ENCODE measurements at regions not wholly inside any gene's neighbourhood (a gene's known extent, or its start where the extent isn't known, plus 50 kb on each side); places are given as distances from the start of the nearest gene placed in this dataset.

- Histone ChIP-seq H3K27me3 (ENCODE audit: control insufficient read depth, insufficient read depth, low read length, poor library complexity, severe bottlenecking) (peaks cover 8% of the 10 kb centered on the region), H3K27ac (ENCODE audit: low read depth, low read length) (no peak overlapping the region), H3K9me3 (ENCODE audit: control insufficient read depth, low read length) (no peaks in the 10 kb centered on the region), H3K9ac (ENCODE audit: extremely low read depth, low read length, poor library complexity, severe bottlenecking) (no peak overlapping the region), H3K4me1 (ENCODE audit: control insufficient read depth, insufficient read depth, low read length) (no peaks in the 10 kb centered on the region), H3K4me3 (ENCODE audit: low read length) (no peak overlapping the region), H3K36me3 (ENCODE audit: control insufficient read depth, insufficient read depth, low read length) (no peaks in the 10 kb centered on the region)
- no peaks in the 10 kb centered on the region for H3K4me1 Mint-ChIP-seq
- 93 to 100% methylated on average over 1 of the region's 1 CpG for WGBS, 2 experiments (ENCODE audit: insufficient coverage in 1 of 2, insufficient read length in 1 of 2)
- no peaks in the 10 kb centered on the region for H3K9me3 Mint-ChIP-seq
- no peak for TF ChIP-seq CTCF (conservative IDR thresholded peaks at IDR 0.05)
- peaks cover 2% of the 10 kb centered on the region for H3K27me3 Mint-ChIP-seq (ENCODE audit: insufficient read depth)
- no peaks in the 10 kb centered on the region for H3K36me3 Mint-ChIP-seq (ENCODE audit: low read depth)
- no peak overlapping the region for H3K4me3 Mint-ChIP-seq
- DNase-seq, result no peak
- H3K27ac Mint-ChIP-seq, result no peak overlapping the region
Measured at GRCh38 chr3:43213631-43214030, 72.7 kb upstream of the SNRK start.

- Mint-ChIP-seq H3K4me3 (no peak overlapping the region), H3K27ac (no peak overlapping the region), H3K9me3 (no peaks in the 10 kb centered on the region), H3K27me3 (ENCODE audit: insufficient read depth) (peaks cover 2% of the 10 kb centered on the region), H3K36me3 (ENCODE audit: low read depth) (no peaks in the 10 kb centered on the region), H3K4me1 (no peaks in the 10 kb centered on the region)
- Histone ChIP-seq H3K9ac (ENCODE audit: extremely low read depth, low read length, poor library complexity, severe bottlenecking) (no peak overlapping the region), H3K4me1 (ENCODE audit: control insufficient read depth, insufficient read depth, low read length) (no peaks in the 10 kb centered on the region), H3K4me3 (ENCODE audit: low read length) (no peak overlapping the region), H3K9me3 (ENCODE audit: control insufficient read depth, low read length) (no peaks in the 10 kb centered on the region), H3K36me3 (ENCODE audit: control insufficient read depth, insufficient read depth, low read length) (no peaks in the 10 kb centered on the region), H3K27ac (ENCODE audit: low read depth, low read length) (no peak overlapping the region), H3K27me3 (ENCODE audit: control insufficient read depth, insufficient read depth, low read length, poor library complexity, severe bottlenecking) (peaks cover 8% of the 10 kb centered on the region)
- DNase-seq, result no peak
- WGBS, 2 experiments (ENCODE audit: insufficient coverage in 1 of 2, insufficient read length in 1 of 2), result 85 to 91% methylated on average over 8 of the region's 8 CpGs
- TF ChIP-seq CTCF (conservative IDR thresholded peaks at IDR 0.05), result no peak
Measured at GRCh38 chr3:43212914-43213611, 73.3 kb upstream of the SNRK start.

- Histone ChIP-seq H3K27me3 (ENCODE audit: control insufficient read depth, insufficient read depth, low read length, poor library complexity, severe bottlenecking) (peaks cover 8% of the 10 kb centered on the region), H3K27ac (ENCODE audit: low read depth, low read length) (no peak overlapping the region), H3K4me1 (ENCODE audit: control insufficient read depth, insufficient read depth, low read length) (peaks cover 7% of the 10 kb centered on the region), H3K9me3 (ENCODE audit: control insufficient read depth, low read length) (no peaks in the 10 kb centered on the region), H3K9ac (ENCODE audit: extremely low read depth, low read length, poor library complexity, severe bottlenecking) (no peak overlapping the region), H3K4me3 (ENCODE audit: low read length) (no peak overlapping the region), H3K36me3 (ENCODE audit: control insufficient read depth, insufficient read depth, low read length) (no peaks in the 10 kb centered on the region)
- TF ChIP-seq CTCF (conservative IDR thresholded peaks at IDR 0.05), result no peak
- H3K4me3 Mint-ChIP-seq, result no peak overlapping the region
- no peaks in the 10 kb centered on the region for H3K36me3 Mint-ChIP-seq (ENCODE audit: low read depth)
- no peak for DNase-seq
- H3K4me1 Mint-ChIP-seq, result no peaks in the 10 kb centered on the region
- H3K9me3 Mint-ChIP-seq, result no peaks in the 10 kb centered on the region
- WGBS, 2 experiments (ENCODE audit: insufficient coverage in 1 of 2, insufficient read length in 1 of 2), result 93 to 100% methylated on average over 3 to 5 of the region's 5 CpGs
- peaks cover 2% of the 10 kb centered on the region for H3K27me3 Mint-ChIP-seq (ENCODE audit: insufficient read depth)
- no peak overlapping the region for H3K27ac Mint-ChIP-seq
Measured at GRCh38 chr3:43211681-43212080, 74.7 kb upstream of the SNRK start.

Data from endodermal cell (in vitro differentiated cells).